ENCODE measurements at regions not wholly inside any gene's neighbourhood (a gene's known extent, or its start where the extent isn't known, plus 50 kb on each side); places are given as distances from the start of the nearest gene placed in this dataset.

GRCh38 chr21:26758083-26758880 lies 86.9 kb downstream of the ADAMTS1 start:
- intact Hi-C loops (cut with micrococcal nuclease) = no loop called here
- Mint-ChIP-seq H3K36me3 (ENCODE audit: low read depth) (no peaks in the 10 kb centered on the region), H3K27ac (no peak overlapping the region), H3K4me3 (ENCODE audit: low read depth) (no peak overlapping the region), H3K27me3 (ENCODE audit: low read depth) (no peaks in the 10 kb centered on the region), H3K4me1 (ENCODE audit: low read depth) (no peaks in the 10 kb centered on the region), H3K9me3 (no peaks in the 10 kb centered on the region)
- no peak for DNase-seq (ENCODE audit: low spot score)

GRCh38 chr21:26756491-26757159 lies 88.6 kb downstream of the ADAMTS1 start:
- no peaks in the 10 kb centered on the region for H3K9me3 Mint-ChIP-seq
- intact Hi-C loops (cut with micrococcal nuclease) = no loop called here
- H3K27me3 Mint-ChIP-seq (ENCODE audit: low read depth) = no peaks in the 10 kb centered on the region
- H3K4me3 Mint-ChIP-seq (ENCODE audit: low read depth) = no peak overlapping the region
- no peaks in the 10 kb centered on the region for H3K36me3 Mint-ChIP-seq (ENCODE audit: low read depth)
- H3K27ac Mint-ChIP-seq = no peak overlapping the region
- DNase-seq (ENCODE audit: low spot score) = no peak
- no peaks in the 10 kb centered on the region for H3K4me1 Mint-ChIP-seq (ENCODE audit: low read depth)

DNA sequence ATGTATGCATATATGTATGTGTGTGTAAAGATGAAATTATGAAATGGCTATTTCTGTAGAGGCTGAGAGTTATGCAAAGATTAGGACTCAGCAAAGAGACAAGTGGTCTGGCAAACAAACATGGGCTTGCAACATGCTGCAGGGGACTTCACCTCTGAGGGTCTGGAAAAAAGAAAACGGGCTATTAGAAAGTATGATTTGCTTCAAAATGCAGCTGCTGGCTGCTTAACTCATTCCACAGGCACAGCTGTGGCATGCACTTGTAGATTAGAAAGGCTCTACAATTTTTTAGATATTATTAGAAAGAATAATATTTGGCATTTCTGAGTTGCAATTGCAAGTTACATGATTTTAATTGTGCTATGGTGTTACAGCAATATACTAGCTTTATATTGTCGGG lies 90.4 kb downstream of the ADAMTS1 start:
- intact Hi-C loops (cut with micrococcal nuclease) = no loop called here
- Mint-ChIP-seq H3K27ac (no peak overlapping the region), H3K36me3 (ENCODE audit: low read depth) (no peaks in the 10 kb centered on the region), H3K9me3 (no peaks in the 10 kb centered on the region), H3K27me3 (ENCODE audit: low read depth) (no peaks in the 10 kb centered on the region), H3K4me3 (ENCODE audit: low read depth) (no peak overlapping the region), H3K4me1 (ENCODE audit: low read depth) (no peaks in the 10 kb centered on the region)
- no peak for DNase-seq (ENCODE audit: low spot score)

GRCh38 chr21:26753822-26754221 lies 91.4 kb downstream of the ADAMTS1 start:
- no peak for DNase-seq (ENCODE audit: low spot score)
- no peak overlapping the region for H3K4me3 Mint-ChIP-seq (ENCODE audit: low read depth)
- no peaks in the 10 kb centered on the region for H3K27me3 Mint-ChIP-seq (ENCODE audit: low read depth)
- intact Hi-C loops (cut with micrococcal nuclease) = no loop called here
- H3K9me3 Mint-ChIP-seq = no peaks in the 10 kb centered on the region
- no peak overlapping the region for H3K27ac Mint-ChIP-seq
- H3K36me3 Mint-ChIP-seq (ENCODE audit: low read depth) = no peaks in the 10 kb centered on the region
- H3K4me1 Mint-ChIP-seq (ENCODE audit: low read depth) = no peaks in the 10 kb centered on the region

DNA sequence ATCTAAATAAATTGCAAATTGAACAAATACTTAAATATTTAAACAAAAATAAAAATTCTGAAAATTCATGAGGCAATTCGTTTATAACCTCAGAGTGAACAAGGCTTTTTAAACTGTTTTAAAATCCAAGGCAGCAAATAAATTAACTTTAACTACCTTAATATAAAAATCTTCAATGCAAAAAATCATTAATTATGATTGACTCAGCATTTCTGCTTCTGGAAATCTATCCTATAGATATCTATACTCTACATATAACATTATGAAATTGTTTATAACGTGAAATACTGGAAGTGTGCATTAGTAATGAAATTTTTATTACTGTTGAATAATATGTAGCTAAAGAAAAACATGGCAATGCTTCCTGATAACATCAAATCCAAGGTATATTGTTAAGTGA lies 92.4 kb downstream of the ADAMTS1 start:
- Mint-ChIP-seq H3K36me3 (ENCODE audit: low read depth) (no peaks in the 10 kb centered on the region), H3K9me3 (no peaks in the 10 kb centered on the region), H3K4me1 (ENCODE audit: low read depth) (no peaks in the 10 kb centered on the region), H3K27ac (no peak overlapping the region), H3K4me3 (ENCODE audit: low read depth) (no peak overlapping the region), H3K27me3 (ENCODE audit: low read depth) (no peaks in the 10 kb centered on the region)
- intact Hi-C loops (cut with micrococcal nuclease) = no loop called here
- no peak for DNase-seq (ENCODE audit: low spot score)

GRCh38 chr21:26751305-26751704 lies 93.9 kb downstream of the ADAMTS1 start:
- no peak for DNase-seq (ENCODE audit: low spot score)
- Mint-ChIP-seq H3K36me3 (ENCODE audit: low read depth) (no peaks in the 10 kb centered on the region), H3K9me3 (no peaks in the 10 kb centered on the region), H3K4me3 (ENCODE audit: low read depth) (no peak overlapping the region), H3K27ac (no peak overlapping the region), H3K27me3 (ENCODE audit: low read depth) (no peaks in the 10 kb centered on the region), H3K4me1 (ENCODE audit: low read depth) (no peaks in the 10 kb centered on the region)
- intact Hi-C loops (cut with micrococcal nuclease) = no loop called here

GRCh38 chr21:26748066-26748465 lies 97.1 kb downstream of the ADAMTS1 start:
- H3K4me3 Mint-ChIP-seq (ENCODE audit: low read depth) = no peak overlapping the region
- H3K27ac Mint-ChIP-seq = no peak overlapping the region
- no peaks in the 10 kb centered on the region for H3K36me3 Mint-ChIP-seq (ENCODE audit: low read depth)
- H3K4me1 Mint-ChIP-seq (ENCODE audit: low read depth) = no peaks in the 10 kb centered on the region
- no peaks in the 10 kb centered on the region for H3K9me3 Mint-ChIP-seq
- no peaks in the 10 kb centered on the region for H3K27me3 Mint-ChIP-seq (ENCODE audit: low read depth)
- DNase-seq (ENCODE audit: low spot score) = no peak
- intact Hi-C loops (cut with micrococcal nuclease) = no loop called here

DNA sequence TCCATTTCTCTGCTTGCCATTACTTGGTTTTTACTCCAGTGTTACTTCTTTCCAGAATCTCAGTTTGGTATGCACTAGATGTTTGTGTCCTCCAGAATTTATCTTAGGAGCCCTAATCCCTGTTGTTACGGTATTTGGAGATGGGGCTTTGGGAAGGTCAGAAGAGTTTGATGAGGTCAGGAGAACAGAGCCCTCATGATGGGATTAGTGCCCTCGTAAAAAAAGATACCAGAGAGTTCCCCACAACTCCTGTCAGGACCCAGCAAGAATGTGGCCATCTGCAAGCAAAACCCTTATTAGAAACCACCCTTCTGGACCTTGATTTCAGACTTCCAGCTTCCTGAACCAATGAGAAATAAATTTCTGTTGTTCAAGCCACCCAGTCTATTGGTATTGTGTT lies 98.0 kb downstream of the ADAMTS1 start:
- intact Hi-C loops (cut with micrococcal nuclease) = no loop called here

DNA sequence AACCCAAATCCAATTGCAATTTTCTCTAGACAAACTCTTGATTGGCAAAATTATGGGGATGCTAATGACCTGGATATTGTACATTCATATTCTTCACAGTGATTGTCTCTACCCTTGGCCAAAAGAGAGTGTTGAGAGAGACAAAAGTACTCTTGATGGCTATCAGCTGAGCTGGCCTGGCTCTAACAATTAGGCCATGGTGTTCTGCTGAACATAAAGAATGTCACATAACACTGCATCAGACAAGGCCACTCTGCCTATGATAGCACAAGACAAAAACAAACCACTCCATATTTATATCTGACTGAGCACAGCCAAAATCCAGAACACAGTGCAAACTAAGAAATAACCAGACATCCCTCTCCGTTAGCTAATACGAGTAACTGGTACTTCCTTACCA lies 101.7 kb downstream of the ADAMTS1 start:
- no peaks in the 10 kb centered on the region for H3K4me1 Mint-ChIP-seq (ENCODE audit: low read depth)
- H3K36me3 Mint-ChIP-seq (ENCODE audit: low read depth) = no peaks in the 10 kb centered on the region
- DNase-seq (ENCODE audit: low spot score) = no peak
- no peak overlapping the region for H3K4me3 Mint-ChIP-seq (ENCODE audit: low read depth)
- no peaks in the 10 kb centered on the region for H3K27me3 Mint-ChIP-seq (ENCODE audit: low read depth)
- no peaks in the 10 kb centered on the region for H3K9me3 Mint-ChIP-seq
- no peak overlapping the region for H3K27ac Mint-ChIP-seq
- intact Hi-C loops (cut with micrococcal nuclease) = no loop called here

More for the DNA sequence above, 98.0 kb downstream of the ADAMTS1 start:
- Mint-ChIP-seq H3K27ac (no peak overlapping the region), H3K27me3 (ENCODE audit: low read depth) (no peaks in the 10 kb centered on the region), H3K4me1 (ENCODE audit: low read depth) (no peaks in the 10 kb centered on the region), H3K4me3 (ENCODE audit: low read depth) (no peak overlapping the region), H3K36me3 (ENCODE audit: low read depth) (no peaks in the 10 kb centered on the region), H3K9me3 (no peaks in the 10 kb centered on the region)
- DNase-seq (ENCODE audit: low spot score) = no peak

DNA sequence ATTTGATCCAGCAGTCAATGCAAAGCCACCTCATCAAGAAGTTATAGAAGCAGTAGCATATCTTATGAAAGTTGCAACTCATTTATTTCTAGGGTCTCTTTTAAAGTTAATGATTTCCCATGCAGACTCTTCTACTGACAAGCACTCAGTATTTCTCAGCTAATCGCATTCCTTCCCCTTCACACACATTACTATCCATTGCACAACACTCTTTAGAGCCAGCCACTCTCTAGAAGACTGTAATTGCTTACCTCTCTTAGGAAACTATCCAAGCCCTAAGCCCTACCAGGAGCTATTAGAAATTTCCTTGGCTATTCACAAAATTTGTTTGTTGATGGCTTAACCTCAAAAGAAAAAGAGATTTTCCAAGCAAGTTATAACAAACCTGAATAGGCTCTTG lies 106.0 kb downstream of the ADAMTS1 start:
- H3K36me3 Mint-ChIP-seq (ENCODE audit: low read depth) = no peaks in the 10 kb centered on the region
- no peaks in the 10 kb centered on the region for H3K4me1 Mint-ChIP-seq (ENCODE audit: low read depth)
- H3K27ac Mint-ChIP-seq = no peak overlapping the region
- no peaks in the 10 kb centered on the region for H3K27me3 Mint-ChIP-seq (ENCODE audit: low read depth)
- DNase-seq (ENCODE audit: low spot score) = no peak
- intact Hi-C loops (cut with micrococcal nuclease) = no loop called here
- H3K9me3 Mint-ChIP-seq = no peaks in the 10 kb centered on the region
- H3K4me3 Mint-ChIP-seq (ENCODE audit: low read depth) = no peak overlapping the region

DNA sequence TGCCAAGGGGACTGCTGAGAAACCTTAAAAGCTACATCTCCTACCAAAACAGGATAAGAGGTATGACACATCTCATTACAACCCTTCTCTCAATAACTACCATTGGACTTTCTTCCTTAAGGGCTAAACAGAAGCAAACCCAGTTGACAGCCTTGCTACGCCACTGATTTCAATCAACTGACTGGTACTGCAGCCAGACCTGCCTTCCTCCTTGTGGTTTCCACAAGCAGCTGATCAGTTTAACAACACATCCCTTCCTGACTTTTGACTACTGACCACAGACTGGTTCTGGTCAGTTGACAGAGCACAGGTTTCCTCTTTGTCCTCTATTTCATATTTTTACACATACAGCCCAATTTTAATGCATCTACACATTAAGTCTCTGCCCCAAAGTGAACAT lies 108.8 kb downstream of the ADAMTS1 start:
- H3K9me3 Mint-ChIP-seq = no peaks in the 10 kb centered on the region
- H3K36me3 Mint-ChIP-seq (ENCODE audit: low read depth) = no peaks in the 10 kb centered on the region
- H3K27me3 Mint-ChIP-seq (ENCODE audit: low read depth) = no peaks in the 10 kb centered on the region
- H3K27ac Mint-ChIP-seq = no peak overlapping the region
- no peak for DNase-seq (ENCODE audit: low spot score)
- H3K4me3 Mint-ChIP-seq (ENCODE audit: low read depth) = no peak overlapping the region
- intact Hi-C loops (cut with micrococcal nuclease) = no loop called here
- H3K4me1 Mint-ChIP-seq (ENCODE audit: low read depth) = no peaks in the 10 kb centered on the region

GRCh38 chr21:26732432-26733221 lies 112.6 kb downstream of the ADAMTS1 start:
- Mint-ChIP-seq H3K27me3 (ENCODE audit: low read depth) (no peaks in the 10 kb centered on the region), H3K36me3 (ENCODE audit: low read depth) (no peaks in the 10 kb centered on the region), H3K27ac (no peak overlapping the region), H3K4me3 (ENCODE audit: low read depth) (no peak overlapping the region), H3K9me3 (no peaks in the 10 kb centered on the region), H3K4me1 (ENCODE audit: low read depth) (no peaks in the 10 kb centered on the region)
- intact Hi-C loops (cut with micrococcal nuclease) = no loop called here
- DNase-seq (ENCODE audit: low spot score) = no peak

GRCh38 chr21:26719750-26720149 lies 125.5 kb downstream of the ADAMTS1 start:
- Mint-ChIP-seq H3K36me3 (ENCODE audit: low read depth) (no peaks in the 10 kb centered on the region), H3K4me1 (ENCODE audit: low read depth) (no peaks in the 10 kb centered on the region), H3K27ac (no peak overlapping the region), H3K4me3 (ENCODE audit: low read depth) (no peak overlapping the region), H3K9me3 (no peaks in the 10 kb centered on the region), H3K27me3 (ENCODE audit: low read depth) (no peaks in the 10 kb centered on the region)
- intact Hi-C loops (cut with micrococcal nuclease) = loop anchor here (5.0 kb wide), 1 partner anchor 822 kb away; no protein-coding TSS in a partner anchor
- DNase-seq (ENCODE audit: low spot score) = no peak

All from activated T-helper 2 cell treated with anti-CD3 and anti-CD28 coated beads, Interferon-gamma antibody, Interleukin-2, Interleukin-4, amounts not matched to agents 10 μg/mL and 5 μg/mL and 100 μg/mL, durations not matched to agents 14 hours and 24 hours and 36 hours (primary cell).